ENCODE measurements at regions not wholly inside any gene's neighbourhood (a gene's known extent, or its start where the extent isn't known, plus 50 kb on each side); places are given as distances from the start of the nearest gene placed in this dataset.

DNA sequence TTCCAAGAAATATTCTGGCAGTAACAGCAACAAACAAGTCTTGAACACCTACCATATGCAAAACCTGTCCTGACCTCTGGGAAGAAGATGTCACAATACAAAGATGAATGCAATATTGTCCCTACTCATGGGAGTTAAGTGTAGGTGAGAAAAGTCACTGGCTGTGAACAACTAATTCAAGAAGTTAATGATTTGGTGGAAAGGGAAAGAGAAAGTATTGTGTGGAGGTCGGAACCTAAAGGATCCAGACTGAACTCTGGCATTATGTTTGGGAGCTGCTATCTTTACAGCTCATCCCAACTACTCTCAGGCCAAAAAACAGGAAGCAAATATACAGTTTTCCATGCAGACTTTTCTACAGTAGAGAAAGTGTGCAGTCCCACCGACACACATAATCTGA lies 285.3 kb upstream of the PRDM1 start:
- ChIA-PET CTCF (no interaction called here), POLR2A (ENCODE audit: unreplicated experiment) (no interaction called here)

GRCh38 chr6:105800398-105800797 lies 285.7 kb upstream of the PRDM1 start:
- H3K9me3 ChIP-seq (ENCODE audit: insufficient read depth, low read depth), result peaks cover 19% of the 10 kb centered on the region
- no peaks in the 10 kb centered on the region for H4K20me1 ChIP-seq (ENCODE audit: insufficient read depth)
- H2AFZ ChIP-seq, result no peak overlapping the region
- no peaks in the 10 kb centered on the region for H3K36me3 ChIP-seq (ENCODE audit: low read depth)
- intact Hi-C loops (cut with micrococcal nuclease; ENCODE audit: unreplicated experiment), result no loop called here
- no TSS peak for BruUV-seq (replicated peaks)
- POLR2A ChIA-PET (ENCODE audit: unreplicated experiment), result no interaction called here
- H3K27ac ChIP-seq, result no peak overlapping the region
- H3K79me2 ChIP-seq (ENCODE audit: low read depth), result no peaks in the 10 kb centered on the region
- no peaks in the 10 kb centered on the region for H3K27me3 ChIP-seq (ENCODE audit: insufficient read depth, low read depth)
- H3K4me3 ChIP-seq, result no peak overlapping the region
- DNase-seq, result no peak
- H3K4me2 ChIP-seq, result no peak overlapping the region
- peaks cover 56% of the 10 kb centered on the region for H3K4me1 ChIP-seq (replicated peaks; ENCODE audit: insufficient read depth)
- no peak for TF ChIP-seq EZH2 (IDR thresholded peaks at IDR 0.05; ENCODE audit: low read depth)
- no peak for TF ChIP-seq CTCF (conservative IDR thresholded peaks at IDR 0.05)
- CTCF ChIA-PET, result no interaction called here
- peaks cover 27% of the 10 kb centered on the region; the same call in 1 of the 2 replicates for H3F3A ChIP-seq (ENCODE audit: insufficient read depth, low read depth)
- H3K9me2 ChIP-seq (ENCODE audit: insufficient read depth), result no peaks in the 10 kb centered on the region

More for the DNA sequence above, 285.3 kb upstream of the PRDM1 start:
- Histone ChIP-seq H3K9me2 (ENCODE audit: insufficient read depth) (no peaks in the 10 kb centered on the region), H3K79me2 (ENCODE audit: low read depth) (no peaks in the 10 kb centered on the region), H3K4me1 (replicated peaks; ENCODE audit: insufficient read depth) (peaks cover 56% of the 10 kb centered on the region), H3K4me2 (no peak overlapping the region), H3K27ac (no peak overlapping the region), H3K9me3 (ENCODE audit: insufficient read depth, low read depth) (peaks cover 19% of the 10 kb centered on the region), H3K4me3 (no peak overlapping the region), H2AFZ (no peak overlapping the region), H4K20me1 (ENCODE audit: insufficient read depth) (no peaks in the 10 kb centered on the region), H3F3A (ENCODE audit: insufficient read depth, low read depth) (peaks cover 23% of the 10 kb centered on the region; the same call in 1 of the 2 replicates), H3K27me3 (ENCODE audit: insufficient read depth, low read depth) (no peaks in the 10 kb centered on the region), H3K36me3 (ENCODE audit: low read depth) (no peaks in the 10 kb centered on the region)
- no peak for DNase-seq
- intact Hi-C loops (cut with micrococcal nuclease; ENCODE audit: unreplicated experiment), result no loop called here
- BruUV-seq (replicated peaks), result no TSS peak
- TF ChIP-seq EZH2 (IDR thresholded peaks at IDR 0.05; ENCODE audit: low read depth) (no peak), CTCF (conservative IDR thresholded peaks at IDR 0.05) (no peak)

DNA sequence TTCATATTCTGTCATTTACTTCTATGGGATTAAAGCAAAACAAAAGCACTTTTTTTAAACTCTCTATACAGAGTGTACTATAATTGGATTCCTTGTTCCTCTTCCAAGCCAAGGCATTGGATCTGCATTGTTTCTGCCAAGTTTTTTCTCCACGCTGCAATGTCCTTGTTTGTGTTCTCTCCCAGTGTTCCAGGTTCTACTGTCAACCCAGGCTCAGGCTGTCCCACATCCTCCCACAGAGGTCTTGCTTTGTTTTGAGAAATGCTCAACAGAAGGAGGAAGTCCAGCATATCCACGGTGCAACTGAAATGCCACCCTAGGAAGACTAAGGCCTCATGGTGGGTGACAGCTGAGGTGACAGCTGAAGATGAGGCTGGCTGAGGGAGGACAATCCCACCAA lies 287.1 kb upstream of the PRDM1 start:
- H3K27me3 ChIP-seq (ENCODE audit: insufficient read depth, low read depth), result no peaks in the 10 kb centered on the region
- H3K4me3 ChIP-seq, result no peak overlapping the region
- CTCF ChIA-PET, result no interaction called here
- H3K9me2 ChIP-seq (ENCODE audit: insufficient read depth), result no peaks in the 10 kb centered on the region
- no peaks in the 10 kb centered on the region for H3K36me3 ChIP-seq (ENCODE audit: low read depth)
- TF ChIP-seq CTCF (conservative IDR thresholded peaks at IDR 0.05) (no peak), EZH2 (IDR thresholded peaks at IDR 0.05; ENCODE audit: low read depth) (no peak)
- intact Hi-C loops (cut with micrococcal nuclease; ENCODE audit: unreplicated experiment), result loop anchor here (10.0 kb wide), 1 partner anchor 426 kb away; no protein-coding TSS in a partner anchor
- H3K4me1 ChIP-seq (replicated peaks; ENCODE audit: insufficient read depth), result peaks cover 56% of the 10 kb centered on the region
- H3K9me3 ChIP-seq (ENCODE audit: insufficient read depth, low read depth), result peaks cover 10% of the 10 kb centered on the region
- H3K4me2 ChIP-seq, result no peak overlapping the region
- POLR2A ChIA-PET (ENCODE audit: unreplicated experiment), result no interaction called here
- H2AFZ ChIP-seq, result no peak overlapping the region
- H3K27ac ChIP-seq, result no peak overlapping the region
- no TSS peak for BruUV-seq (replicated peaks)
- DNase-seq, result no peak
- no peaks in the 10 kb centered on the region for H3K79me2 ChIP-seq (ENCODE audit: low read depth)
- peaks cover 28% of the 10 kb centered on the region for H3F3A ChIP-seq (ENCODE audit: insufficient read depth, low read depth)
- no peaks in the 10 kb centered on the region for H4K20me1 ChIP-seq (ENCODE audit: insufficient read depth)

Measured in PC-9 (cell line).